NT2/D1 (cell line): ENCODE measurements at regions not wholly inside any gene's neighbourhood (a gene's known extent, or its start where the extent isn't known, plus 50 kb on each side); places are given as distances from the start of the nearest gene placed in this dataset.

ENCODE experiments used
- SUZ12 ChIP-seq: IDR thresholded peaks from 2 replicates; pipeline ENCODE4 v1.6.1; 2011; ENCODE audit not compliant: insufficient read length, insufficient read depth; ENCODE audit errors: extremely low read depth
- YY1 ChIP-seq: IDR thresholded peaks from 2 replicates; pipeline ENCODE4 v1.6.1; 2011; ENCODE audit not compliant: insufficient read length, insufficient read depth
- ZNF274 ChIP-seq: IDR thresholded peaks from 2 replicates; pipeline ENCODE4 v1.6.1; 2011; ENCODE audit warnings: mild to moderate bottlenecking, low read depth, low read length

- TF ChIP-seq YY1 (no peak), ZNF274 (no peak), SUZ12 (no peak)
These were observed 608.2 kb upstream of the ACVR2A start for GRCh38 chr2:147236601-147237000.
